ENCODE measurements at regions not wholly inside any gene's neighbourhood (a gene's known extent, or its start where the extent isn't known, plus 50 kb on each side); places are given as distances from the start of the nearest gene placed in this dataset.

DNA sequence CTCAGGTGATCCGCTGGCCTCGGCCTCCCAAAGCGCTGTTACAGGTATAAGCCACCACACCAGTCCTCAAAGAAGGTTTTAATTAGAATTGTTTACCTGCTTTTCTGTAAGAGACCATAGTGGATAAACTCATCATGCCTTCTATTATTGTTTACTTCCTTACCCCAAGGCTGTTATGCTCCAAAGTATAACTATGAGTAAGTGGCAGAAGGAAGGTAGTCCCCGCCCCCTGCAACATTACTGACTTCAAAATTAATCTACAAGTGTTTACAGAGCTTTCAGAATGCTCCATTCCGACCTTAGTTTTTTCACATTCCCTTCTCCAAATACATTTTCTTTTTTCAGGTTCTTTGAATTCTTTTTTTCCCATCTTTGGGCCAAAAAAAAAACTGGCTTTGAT, 480.5 kb upstream of the NOX3 start:
- DNase-seq (ENCODE audit: low read depth), result no peak
- TF ChIP-seq CTCF (IDR thresholded peaks at IDR 0.05; ENCODE audit: low read depth, low read length) (no peak), MYC (IDR thresholded peaks at IDR 0.05; ENCODE audit: low read depth, low read length) (no peak), POLR2A (IDR thresholded peaks at IDR 0.05; ENCODE audit: extremely low read depth, insufficient read length) (no peak)
- TF ChIP-seq, protein P1, sequence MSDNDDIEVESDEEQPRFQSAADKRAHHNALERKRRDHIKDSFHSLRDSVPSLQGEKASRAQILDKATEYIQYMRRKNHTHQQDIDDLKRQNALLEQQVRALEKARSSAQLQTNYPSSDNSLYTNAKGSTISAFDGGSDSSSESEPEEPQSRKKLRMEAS (IDR thresholded peaks at IDR 0.05; ENCODE audit: low read depth, low read length), result no peak
- H3K4me3 ChIP-seq (ENCODE audit: low read depth, low read length), result no peak overlapping the region

- no peak for DNase-seq (ENCODE audit: low read depth)
- no peak for TF ChIP-seq MYC (IDR thresholded peaks at IDR 0.05; ENCODE audit: low read depth, low read length)
- TF ChIP-seq CTCF (IDR thresholded peaks at IDR 0.05; ENCODE audit: low read depth, low read length), result no peak
- no peak for TF ChIP-seq POLR2A (IDR thresholded peaks at IDR 0.05; ENCODE audit: extremely low read depth, insufficient read length)
- TF ChIP-seq, protein P1 (IDR thresholded peaks at IDR 0.05; ENCODE audit: low read depth, low read length), result no peak
- H3K4me3 ChIP-seq (ENCODE audit: low read depth, low read length), result no peak overlapping the region
Observed at GRCh38 chr6:155916846-155917624, 461.4 kb upstream of the NOX3 start.

DNA sequence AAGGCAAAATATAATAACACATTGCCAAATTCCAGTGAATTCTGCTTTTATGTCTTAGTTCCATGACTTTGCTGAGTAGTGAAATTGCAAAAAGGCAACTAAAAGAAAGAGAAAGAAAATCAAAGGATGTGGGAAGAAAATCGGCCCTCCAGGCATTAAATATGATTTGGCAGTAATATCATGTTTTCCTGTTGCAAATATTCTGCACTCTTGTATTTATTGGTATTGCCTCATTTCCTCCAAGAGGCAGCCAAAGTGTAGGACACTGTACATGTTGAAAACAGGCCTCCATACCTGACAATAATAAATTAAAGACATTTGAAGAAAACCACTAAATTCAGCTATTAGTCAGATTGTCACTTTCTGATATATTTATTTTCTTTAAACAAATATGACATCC, 460.0 kb upstream of the NOX3 start:
- H3K4me3 ChIP-seq (ENCODE audit: low read depth, low read length), result no peak overlapping the region
- TF ChIP-seq CTCF (IDR thresholded peaks at IDR 0.05; ENCODE audit: low read depth, low read length) (no peak), MYC (IDR thresholded peaks at IDR 0.05; ENCODE audit: low read depth, low read length) (no peak), POLR2A (IDR thresholded peaks at IDR 0.05; ENCODE audit: extremely low read depth, insufficient read length) (no peak)
- TF ChIP-seq, protein P1 (IDR thresholded peaks at IDR 0.05; ENCODE audit: low read depth, low read length), result no peak
- no peak for DNase-seq (ENCODE audit: low read depth)

- DNase-seq (ENCODE audit: low read depth), result no peak
- TF ChIP-seq POLR2A (IDR thresholded peaks at IDR 0.05; ENCODE audit: extremely low read depth, insufficient read length), result no peak
- H3K4me3 ChIP-seq (ENCODE audit: low read depth, low read length), result no peak overlapping the region
Observed at GRCh38 chr6:155913816-155914215, 458.2 kb upstream of the NOX3 start.

GRCh38 chr6:155909710-155910109, 454.1 kb upstream of the NOX3 start:
- DNase-seq (ENCODE audit: low read depth), result no peak
- TF ChIP-seq MYC (IDR thresholded peaks at IDR 0.05; ENCODE audit: low read depth, low read length) (no peak), POLR2A (IDR thresholded peaks at IDR 0.05; ENCODE audit: extremely low read depth, insufficient read length) (no peak), CTCF (IDR thresholded peaks at IDR 0.05; ENCODE audit: low read depth, low read length) (no peak)
- TF ChIP-seq, protein P1 (IDR thresholded peaks at IDR 0.05; ENCODE audit: low read depth, low read length), result no peak
- no peak overlapping the region for H3K4me3 ChIP-seq (ENCODE audit: low read depth, low read length)

- no peak for TF ChIP-seq CTCF (IDR thresholded peaks at IDR 0.05; ENCODE audit: low read depth, low read length)
- no peak for TF ChIP-seq POLR2A (IDR thresholded peaks at IDR 0.05; ENCODE audit: extremely low read depth, insufficient read length)
- TF ChIP-seq MYC (IDR thresholded peaks at IDR 0.05; ENCODE audit: low read depth, low read length), result no peak
- TF ChIP-seq, protein P1 (IDR thresholded peaks at IDR 0.05; ENCODE audit: low read depth, low read length), result no peak
- no peak for DNase-seq (ENCODE audit: low read depth)
- H3K4me3 ChIP-seq (ENCODE audit: low read depth, low read length), result no peak overlapping the region
Observed at GRCh38 chr6:155895641-155896040, 440.0 kb upstream of the NOX3 start.
